ENCODE measurements at regions not wholly inside any gene's neighbourhood (a gene's known extent, or its start where the extent isn't known, plus 50 kb on each side); places are given as distances from the start of the nearest gene placed in this dataset.

- Histone ChIP-seq H3K9ac (ENCODE audit: low read depth in 1 of 3, low read length in 3 of 3) (no peak overlapping the region), H3K4me1 (ENCODE audit: control insufficient read depth in 3 of 3, insufficient read depth in 3 of 3, low read length in 3 of 3) (peaks cover 0 to 8% (median 2%) of the 10 kb centered on the region in 3 donors), H3K36me3 (ENCODE audit: control insufficient read depth in 3 of 3, insufficient read depth in 3 of 3, low read length in 3 of 3) (no peaks in the 10 kb centered on the region), H3K4me3 (ENCODE audit: low read length in 3 of 3) (no peak overlapping the region), H3K9me3 (ENCODE audit: control insufficient read depth in 3 of 3, low read length in 3 of 3) (peaks cover 0 to 4% (median 0%) of the 10 kb centered on the region in 3 donors), H3K27me3 (ENCODE audit: control insufficient read depth in 3 of 3, insufficient read depth in 3 of 3, low read length in 3 of 3) (no peaks in the 10 kb centered on the region), H3K27ac (ENCODE audit: low read depth, low read length) (no peak overlapping the region)
Observed at GRCh38 chr12:105454688-105455087, 124.2 kb downstream of the C12orf75 start.

- H3K9me3 ChIP-seq (ENCODE audit: control insufficient read depth in 3 of 3, low read length in 3 of 3): peaks cover 0 to 4% (median 0%) of the 10 kb centered on the region in 3 donors
- H3K27ac ChIP-seq (ENCODE audit: low read depth, low read length): no peak overlapping the region
- no peaks in the 10 kb centered on the region for H3K27me3 ChIP-seq (ENCODE audit: control insufficient read depth in 3 of 3, insufficient read depth in 3 of 3, low read length in 3 of 3)
- H3K36me3 ChIP-seq (ENCODE audit: control insufficient read depth in 3 of 3, insufficient read depth in 3 of 3, low read length in 3 of 3): no peaks in the 10 kb centered on the region
- H3K4me3 ChIP-seq (ENCODE audit: low read length in 3 of 3): no peak overlapping the region
- peaks cover 0 to 8% (median 2%) of the 10 kb centered on the region in 3 donors for H3K4me1 ChIP-seq (ENCODE audit: control insufficient read depth in 3 of 3, insufficient read depth in 3 of 3, low read length in 3 of 3)
- no peak overlapping the region for H3K9ac ChIP-seq (ENCODE audit: low read depth in 1 of 3, low read length in 3 of 3)
Observed at GRCh38 chr12:105455261-105455660, 124.8 kb downstream of the C12orf75 start.

- H3K9ac ChIP-seq (ENCODE audit: low read depth in 1 of 3, low read length in 3 of 3): peak overlapping the region in 1 of 3 donors; percentile 47
- H3K27me3 ChIP-seq (ENCODE audit: control insufficient read depth in 3 of 3, insufficient read depth in 3 of 3, low read length in 3 of 3): no peaks in the 10 kb centered on the region
- H3K4me3 ChIP-seq (ENCODE audit: low read length in 3 of 3): no peak overlapping the region
- peaks cover 0 to 8% (median 2%) of the 10 kb centered on the region in 3 donors for H3K4me1 ChIP-seq (ENCODE audit: control insufficient read depth in 3 of 3, insufficient read depth in 3 of 3, low read length in 3 of 3)
- H3K36me3 ChIP-seq (ENCODE audit: control insufficient read depth in 3 of 3, insufficient read depth in 3 of 3, low read length in 3 of 3): no peaks in the 10 kb centered on the region
- H3K9me3 ChIP-seq (ENCODE audit: control insufficient read depth in 3 of 3, low read length in 3 of 3): peaks cover 0 to 4% (median 0%) of the 10 kb centered on the region in 3 donors
- H3K27ac ChIP-seq (ENCODE audit: low read depth, low read length): peak overlapping the region; percentile 1
Observed at GRCh38 chr12:105457026-105457425, 126.5 kb downstream of the C12orf75 start.

GRCh38 chr12:105459760-105460330, 129.4 kb downstream of the C12orf75 start:
- Histone ChIP-seq H3K4me1 (ENCODE audit: control insufficient read depth in 3 of 3, insufficient read depth in 3 of 3, low read length in 3 of 3) (peaks cover 0 to 8% (median 2%) of the 10 kb centered on the region in 3 donors), H3K9me3 (ENCODE audit: control insufficient read depth in 3 of 3, low read length in 3 of 3) (peaks cover 0 to 4% (median 0%) of the 10 kb centered on the region in 3 donors), H3K27ac (ENCODE audit: low read depth, low read length) (peak overlapping the region; percentile 28), H3K4me3 (ENCODE audit: low read length in 3 of 3) (no peak overlapping the region), H3K36me3 (ENCODE audit: control insufficient read depth in 3 of 3, insufficient read depth in 3 of 3, low read length in 3 of 3) (no peaks in the 10 kb centered on the region), H3K9ac (ENCODE audit: low read depth in 1 of 3, low read length in 3 of 3) (no peak overlapping the region), H3K27me3 (ENCODE audit: control insufficient read depth in 3 of 3, insufficient read depth in 3 of 3, low read length in 3 of 3) (no peaks in the 10 kb centered on the region)

GRCh38 chr12:105461271-105461943, 130.9 kb downstream of the C12orf75 start:
- H3K9ac ChIP-seq (ENCODE audit: low read depth in 1 of 3, low read length in 3 of 3): no peak overlapping the region
- H3K9me3 ChIP-seq (ENCODE audit: control insufficient read depth in 3 of 3, low read length in 3 of 3): peaks cover 0 to 4% (median 0%) of the 10 kb centered on the region in 3 donors
- H3K4me1 ChIP-seq (ENCODE audit: control insufficient read depth in 3 of 3, insufficient read depth in 3 of 3, low read length in 3 of 3): peaks cover 0 to 8% (median 2%) of the 10 kb centered on the region in 3 donors
- H3K4me3 ChIP-seq (ENCODE audit: low read length in 3 of 3): no peak overlapping the region
- H3K27me3 ChIP-seq (ENCODE audit: control insufficient read depth in 3 of 3, insufficient read depth in 3 of 3, low read length in 3 of 3): no peaks in the 10 kb centered on the region
- no peak overlapping the region for H3K27ac ChIP-seq (ENCODE audit: low read depth, low read length)
- no peaks in the 10 kb centered on the region for H3K36me3 ChIP-seq (ENCODE audit: control insufficient read depth in 3 of 3, insufficient read depth in 3 of 3, low read length in 3 of 3)

GRCh38 chr12:105461944-105462762, 131.7 kb downstream of the C12orf75 start:
- Histone ChIP-seq H3K4me1 (ENCODE audit: control insufficient read depth in 3 of 3, insufficient read depth in 3 of 3, low read length in 3 of 3) (peaks cover 0 to 6% (median 2%) of the 10 kb centered on the region in 3 donors), H3K27me3 (ENCODE audit: control insufficient read depth in 3 of 3, insufficient read depth in 3 of 3, low read length in 3 of 3) (no peaks in the 10 kb centered on the region), H3K9me3 (ENCODE audit: control insufficient read depth in 3 of 3, low read length in 3 of 3) (peaks cover 0 to 4% (median 0%) of the 10 kb centered on the region in 3 donors), H3K36me3 (ENCODE audit: control insufficient read depth in 3 of 3, insufficient read depth in 3 of 3, low read length in 3 of 3) (no peaks in the 10 kb centered on the region), H3K27ac (ENCODE audit: low read depth, low read length) (no peak overlapping the region), H3K9ac (ENCODE audit: low read depth in 1 of 3, low read length in 3 of 3) (no peak overlapping the region), H3K4me3 (ENCODE audit: low read length in 3 of 3) (no peak overlapping the region)

GRCh38 chr12:105462831-105463230, 132.3 kb downstream of the C12orf75 start:
- Histone ChIP-seq H3K27me3 (ENCODE audit: control insufficient read depth in 3 of 3, insufficient read depth in 3 of 3, low read length in 3 of 3) (no peaks in the 10 kb centered on the region), H3K4me1 (ENCODE audit: control insufficient read depth in 3 of 3, insufficient read depth in 3 of 3, low read length in 3 of 3) (no peaks in the 10 kb centered on the region), H3K36me3 (ENCODE audit: control insufficient read depth in 3 of 3, insufficient read depth in 3 of 3, low read length in 3 of 3) (no peaks in the 10 kb centered on the region), H3K27ac (ENCODE audit: low read depth, low read length) (no peak overlapping the region), H3K4me3 (ENCODE audit: low read length in 3 of 3) (no peak overlapping the region), H3K9me3 (ENCODE audit: control insufficient read depth in 3 of 3, low read length in 3 of 3) (peaks cover 0 to 4% (median 0%) of the 10 kb centered on the region in 3 donors), H3K9ac (ENCODE audit: low read depth in 1 of 3, low read length in 3 of 3) (no peak overlapping the region)

GRCh38 chr12:105464406-105464805, 133.9 kb downstream of the C12orf75 start:
- Histone ChIP-seq H3K27ac (ENCODE audit: low read depth, low read length) (no peak overlapping the region), H3K4me3 (ENCODE audit: low read length in 3 of 3) (no peak overlapping the region), H3K9ac (ENCODE audit: low read depth in 1 of 3, low read length in 3 of 3) (no peak overlapping the region), H3K27me3 (ENCODE audit: control insufficient read depth in 3 of 3, insufficient read depth in 3 of 3, low read length in 3 of 3) (no peaks in the 10 kb centered on the region), H3K9me3 (ENCODE audit: control insufficient read depth in 3 of 3, low read length in 3 of 3) (no peaks in the 10 kb centered on the region), H3K36me3 (ENCODE audit: control insufficient read depth in 3 of 3, insufficient read depth in 3 of 3, low read length in 3 of 3) (no peaks in the 10 kb centered on the region), H3K4me1 (ENCODE audit: control insufficient read depth in 3 of 3, insufficient read depth in 3 of 3, low read length in 3 of 3) (peaks cover 0 to 6% (median 0%) of the 10 kb centered on the region in 3 donors)

GRCh38 chr12:105466231-105466900, 135.9 kb downstream of the C12orf75 start:
- H3K27ac ChIP-seq (ENCODE audit: low read depth, low read length): peak overlapping the region; percentile 46
- peaks cover 0 to 6% (median 2%) of the 10 kb centered on the region in 3 donors for H3K4me1 ChIP-seq (ENCODE audit: control insufficient read depth in 3 of 3, insufficient read depth in 3 of 3, low read length in 3 of 3)

More at GRCh38 chr12:105466231-105466900, 135.9 kb downstream of the C12orf75 start:
- Histone ChIP-seq H3K4me3 (ENCODE audit: low read length in 3 of 3) (no peak overlapping the region), H3K36me3 (ENCODE audit: control insufficient read depth in 3 of 3, insufficient read depth in 3 of 3, low read length in 3 of 3) (no peaks in the 10 kb centered on the region), H3K27me3 (ENCODE audit: control insufficient read depth in 3 of 3, insufficient read depth in 3 of 3, low read length in 3 of 3) (no peaks in the 10 kb centered on the region), H3K9ac (ENCODE audit: low read depth in 1 of 3, low read length in 3 of 3) (no peak overlapping the region), H3K9me3 (ENCODE audit: control insufficient read depth in 3 of 3, low read length in 3 of 3) (no peaks in the 10 kb centered on the region)
